GM21717 (cell line): ENCODE measurements at regions not wholly inside any gene's neighbourhood (a gene's known extent, or its start where the extent isn't known, plus 50 kb on each side); places are given as distances from the start of the nearest gene placed in this dataset.
"Not testable (repeated sequence)": the region's sequence is repeated elsewhere in the genome, so short reads cannot be mapped to it uniquely, and the experiment has no call there.

Source experiments
- ATAC-seq: cut with Tn5 transposase; IDR thresholded peaks from one replicate; pipeline ENCODE4 v1.9.1; 2021; ENCODE audit warnings: mild to moderate bottlenecking, moderate library complexity; ENCODE audit not compliant: unreplicated experiment

- no peak for ATAC-seq
Observed at GRCh38 chr11:95413021-95413420, 182.0 kb upstream of the SESN3 start.

- ATAC-seq, result no peak
Observed at GRCh38 chr11:95412074-95412473, 181.1 kb upstream of the SESN3 start.

GRCh38 chr11:95410707-95411106 lies 179.7 kb upstream of the SESN3 start:
- not testable (repeated sequence) for ATAC-seq

- no peak for ATAC-seq
Observed at GRCh38 chr11:95406271-95406670, 175.3 kb upstream of the SESN3 start.

GRCh38 chr11:95404370-95404769 lies 173.4 kb upstream of the SESN3 start:
- no peak for ATAC-seq

DNA sequence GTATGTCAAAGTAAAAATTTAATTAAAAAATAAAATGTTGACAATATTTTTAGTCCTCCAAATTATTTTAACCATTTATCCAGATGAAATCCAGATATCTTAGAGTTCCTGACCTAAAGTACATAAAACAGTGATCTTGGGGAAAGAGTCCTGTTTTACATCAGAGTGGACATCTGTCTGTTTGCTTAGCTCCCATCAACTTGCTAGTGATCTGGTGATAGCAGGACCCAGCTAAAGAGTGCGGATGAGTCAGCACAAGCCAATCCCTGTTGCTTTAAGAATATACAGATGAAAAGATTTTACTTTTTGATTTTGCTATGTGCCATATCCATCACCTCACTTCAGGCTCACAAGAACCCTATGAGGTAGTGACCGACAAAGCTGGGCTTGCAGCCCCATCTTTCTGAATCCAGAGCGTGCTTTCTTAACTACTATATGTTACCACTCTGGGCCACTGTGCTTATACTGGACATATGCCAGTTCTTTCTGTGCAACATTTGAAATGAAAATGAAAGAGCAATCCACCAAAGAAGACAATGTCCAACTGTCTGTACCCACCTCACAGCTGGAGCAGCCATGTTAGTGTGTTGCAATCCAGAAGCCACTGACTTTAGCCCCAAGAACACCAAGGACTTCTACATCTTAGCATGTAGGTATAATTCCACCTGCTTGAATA lies 167.6 kb upstream of the SESN3 start:
- no peak for ATAC-seq

- no peak for ATAC-seq
Observed at GRCh38 chr11:95392644-95393043, 161.6 kb upstream of the SESN3 start.

DNA sequence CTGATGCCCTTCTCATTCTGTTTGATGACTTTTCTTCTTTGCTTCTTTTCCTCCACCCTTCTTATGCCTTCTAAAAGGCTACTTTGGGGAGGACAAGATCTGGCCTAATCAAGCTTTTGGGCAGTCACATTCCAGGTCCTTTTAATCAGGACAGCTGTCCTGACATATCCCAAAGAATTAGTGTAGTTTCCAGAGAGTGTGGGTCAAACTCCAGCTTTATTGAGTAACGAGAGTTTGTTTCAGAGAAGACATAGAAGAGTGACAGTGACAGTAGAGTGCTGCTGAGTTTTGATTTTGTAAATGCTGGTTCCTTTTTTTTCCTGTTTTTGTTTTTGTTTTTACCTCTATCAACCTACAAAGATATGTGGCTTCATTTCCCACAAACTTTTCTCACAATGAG lies 158.4 kb upstream of the SESN3 start:
- ATAC-seq, result no peak

GRCh38 chr11:95388086-95388485 lies 157.1 kb upstream of the SESN3 start:
- no peak for ATAC-seq

- no peak for ATAC-seq
Observed at GRCh38 chr11:95387325-95387724, 156.3 kb upstream of the SESN3 start.

- no peak for ATAC-seq
Observed at GRCh38 chr11:95385577-95385976, 154.6 kb upstream of the SESN3 start.

DNA sequence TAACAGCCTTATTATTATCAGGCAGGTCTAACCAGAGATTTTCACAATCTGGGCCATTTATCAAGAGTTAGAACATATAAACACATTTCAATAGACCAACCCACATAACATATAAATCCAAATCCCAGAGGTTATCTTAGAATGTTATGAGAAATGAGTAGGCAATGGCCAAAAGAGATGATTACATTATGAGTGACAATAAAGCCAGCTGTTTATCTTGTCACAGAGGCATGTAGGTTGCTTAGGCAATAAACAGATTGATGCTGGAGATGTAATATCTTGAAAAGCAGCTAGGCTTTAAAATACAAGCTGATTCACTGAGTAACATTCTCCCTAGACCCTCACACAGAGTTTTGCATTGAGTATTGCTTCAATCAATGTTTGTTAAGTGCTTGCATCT lies 148.5 kb upstream of the SESN3 start:
- ATAC-seq, result no peak

- ATAC-seq, result no peak
Observed at GRCh38 chr11:95378789-95379188, 147.8 kb upstream of the SESN3 start.

GRCh38 chr11:95378111-95378510 lies 147.1 kb upstream of the SESN3 start:
- no peak for ATAC-seq

GRCh38 chr11:95375886-95376285 lies 144.9 kb upstream of the SESN3 start:
- no peak for ATAC-seq

GRCh38 chr11:95375451-95375850 lies 144.4 kb upstream of the SESN3 start:
- no peak for ATAC-seq

DNA sequence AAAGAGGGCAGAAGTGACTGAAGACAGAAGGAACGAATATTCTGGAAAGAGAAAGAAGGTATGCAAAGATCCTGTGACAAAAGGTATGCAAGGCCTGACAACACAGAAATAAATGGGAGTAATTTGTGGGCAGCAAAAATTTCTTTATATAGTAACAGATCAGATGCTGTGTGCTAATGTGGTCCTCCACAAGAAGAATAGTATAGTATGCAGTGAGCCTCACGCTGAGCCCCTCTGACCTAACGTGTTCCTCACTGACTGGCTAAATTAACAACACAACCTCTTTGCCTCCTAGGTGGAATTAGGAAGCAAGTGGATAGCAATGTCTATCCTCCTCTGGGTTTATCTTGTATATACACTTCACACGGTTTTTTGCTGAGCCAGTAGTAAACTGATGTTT lies 143.1 kb upstream of the SESN3 start:
- no peak for ATAC-seq

GRCh38 chr11:95373241-95373640 lies 142.2 kb upstream of the SESN3 start:
- no peak for ATAC-seq

DNA sequence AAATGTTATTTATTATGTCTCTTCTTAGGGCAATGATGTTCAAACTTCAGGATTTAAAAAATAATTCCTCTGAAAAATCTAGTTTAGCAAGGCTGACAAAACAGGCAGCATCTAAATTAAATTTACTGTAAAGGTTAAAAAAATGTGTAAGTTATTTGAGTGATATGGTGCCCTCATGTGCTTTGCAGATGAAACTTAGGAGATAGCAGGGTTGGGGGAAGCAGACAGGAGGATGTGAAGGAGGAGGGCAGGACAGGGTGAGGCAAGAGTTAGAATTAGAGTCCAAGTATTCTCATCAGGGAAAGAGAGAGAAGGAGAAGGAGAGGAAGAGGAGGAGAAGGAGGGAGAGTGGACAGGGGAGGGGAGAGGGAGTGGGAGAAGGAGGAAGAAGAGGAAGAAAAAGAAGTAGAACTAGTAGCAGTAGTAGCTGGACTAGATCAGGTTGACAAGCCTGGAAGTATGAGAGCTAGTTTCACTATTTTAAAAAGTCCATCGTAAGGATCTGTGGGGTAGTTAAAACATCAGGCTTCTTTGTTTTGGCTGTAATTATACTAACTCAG lies 141.2 kb upstream of the SESN3 start:
- ATAC-seq, result no peak

- no peak for ATAC-seq
Observed at GRCh38 chr11:95371153-95371552, 140.2 kb upstream of the SESN3 start.

- ATAC-seq, result no peak
Observed at GRCh38 chr11:95367726-95368125, 136.7 kb upstream of the SESN3 start.

GRCh38 chr11:95365348-95365747 lies 134.3 kb upstream of the SESN3 start:
- ATAC-seq, result no peak
